ENCODE measurements at regions not wholly inside any gene's neighbourhood (a gene's known extent, or its start where the extent isn't known, plus 50 kb on each side); places are given as distances from the start of the nearest gene placed in this dataset.
"Not testable (repeated sequence)": the region's sequence is repeated elsewhere in the genome, so short reads cannot be mapped to it uniquely, and the experiment has no call there.

GRCh38 chr10:107971411-107971810 lies 806.9 kb upstream of the SORCS1 start:
- no peak for ATAC-seq
- intact Hi-C loops (cut with DNase I, micrococcal nuclease) = no loop called here
- no peak for DNase-seq
- Histone ChIP-seq H3K36me3 (ENCODE audit: low read depth) (no peaks in the 10 kb centered on the region), H3K9me3 (no peaks in the 10 kb centered on the region), H3K4me1 (ENCODE audit: low read depth) (no peaks in the 10 kb centered on the region), H3K4me3 (no peak overlapping the region)
- TF ChIP-seq CTCF (IDR thresholded peaks at IDR 0.05) = no peak

GRCh38 chr10:107970512-107970911 lies 806.0 kb upstream of the SORCS1 start:
- no peak for TF ChIP-seq CTCF (IDR thresholded peaks at IDR 0.05)
- DNase-seq = no peak

GRCh38 chr10:107969936-107970335 lies 805.4 kb upstream of the SORCS1 start:
- intact Hi-C loops (cut with DNase I, micrococcal nuclease) = no loop called here
- no peaks in the 10 kb centered on the region for H3K9me3 ChIP-seq
- H3K4me1 ChIP-seq (ENCODE audit: low read depth) = no peaks in the 10 kb centered on the region
- TF ChIP-seq CTCF (IDR thresholded peaks at IDR 0.05) = no peak
- ATAC-seq (no peak), DNase-seq (no peak)
- H3K36me3 ChIP-seq (ENCODE audit: low read depth) = no peaks in the 10 kb centered on the region
- no peak overlapping the region for H3K4me3 ChIP-seq

More at GRCh38 chr10:107970512-107970911, 806.0 kb upstream of the SORCS1 start:
- ATAC-seq = no peak
- Histone ChIP-seq H3K36me3 (ENCODE audit: low read depth) (no peaks in the 10 kb centered on the region), H3K4me3 (no peak overlapping the region), H3K9me3 (no peaks in the 10 kb centered on the region), H3K4me1 (ENCODE audit: low read depth) (no peaks in the 10 kb centered on the region)
- intact Hi-C loops (cut with DNase I, micrococcal nuclease) = no loop called here

GRCh38 chr10:107966826-107967225 lies 802.3 kb upstream of the SORCS1 start:
- no peaks in the 10 kb centered on the region for H3K9me3 ChIP-seq
- ATAC-seq = no peak

GRCh38 chr10:107952649-107953556 lies 788.4 kb upstream of the SORCS1 start:
- no peaks in the 10 kb centered on the region for H3K4me1 ChIP-seq (ENCODE audit: low read depth)
- no peaks in the 10 kb centered on the region for H3K9me3 ChIP-seq
- no peaks in the 10 kb centered on the region for H3K36me3 ChIP-seq (ENCODE audit: low read depth)
- no peak for DNase-seq
- H3K4me3 ChIP-seq = no peak overlapping the region
- no peak for TF ChIP-seq CTCF (IDR thresholded peaks at IDR 0.05)
- intact Hi-C loops (cut with DNase I, micrococcal nuclease) = no loop called here
- no peak for ATAC-seq

More at GRCh38 chr10:107966826-107967225, 802.3 kb upstream of the SORCS1 start:
- no peak overlapping the region for H3K4me3 ChIP-seq
- no peaks in the 10 kb centered on the region for H3K36me3 ChIP-seq (ENCODE audit: low read depth)
- DNase-seq = no peak
- intact Hi-C loops (cut with DNase I, micrococcal nuclease) = no loop called here
- TF ChIP-seq CTCF (IDR thresholded peaks at IDR 0.05) = no peak
- H3K4me1 ChIP-seq (ENCODE audit: low read depth) = no peaks in the 10 kb centered on the region

- H3K9me3 ChIP-seq; H3K4me1 ChIP-seq (ENCODE audit: low read depth); intact Hi-C loops (cut with DNase I, micrococcal nuclease); H3K4me3 ChIP-seq; ATAC-seq; H3K36me3 ChIP-seq (ENCODE audit: low read depth): not testable (repeated sequence)
- DNase-seq = peak in 1 of 3 donors; percentile 44
These were observed 786.0 kb upstream of the SORCS1 start for GRCh38 chr10:107950411-107951062.

Measured in mucosa of descending colon (tissue), 3 donors.